PC-9 (cell line): ENCODE measurements at regions not wholly inside any gene's neighbourhood (a gene's known extent, or its start where the extent isn't known, plus 50 kb on each side); places are given as distances from the start of the nearest gene placed in this dataset.

Source experiments
- CTCF ChIP-seq: fragments of 200-600 bp; sonication (generic); conservative IDR thresholded peaks from 2 replicates; pipeline ENCODE4 v1.6.1; 2017; ENCODE audit warnings: mixed run types, antibody characterized with exemption, mild to moderate bottlenecking, moderate library complexity
- EZH2 ChIP-seq: fragments of 200-600 bp; sonication (generic); IDR thresholded peaks from 2 replicates; pipeline ENCODE4 v1.8.0; 2017; ENCODE audit warnings: antibody characterized with exemption, low read depth

- TF ChIP-seq CTCF = no peak
- no peak for TF ChIP-seq EZH2
Observed at GRCh38 chr15:31569836-31570235, 243.2 kb downstream of the KLF13 start.
